ENCODE measurements at regions not wholly inside any gene's neighbourhood (a gene's known extent, or its start where the extent isn't known, plus 50 kb on each side); places are given as distances from the start of the nearest gene placed in this dataset.

- DNase-seq (no peak), ATAC-seq (no peak)
- H3K4me3 Mint-ChIP-seq: no peak overlapping the region
- no peaks in the 10 kb centered on the region for H3K4me1 ChIP-seq (ENCODE audit: control insufficient read depth in 2 of 2, insufficient read depth in 2 of 2, low read length in 2 of 2)
- H3K4me3 ChIP-seq (ENCODE audit: low read length): no peak overlapping the region
- H3K27me3 Mint-ChIP-seq: peaks cover 14 to 51% (median 30%) of the 10 kb centered on the region in 5 donors
- H3K9me3 ChIP-seq (ENCODE audit: control insufficient read depth in 2 of 3, low read length in 3 of 3): no peaks in the 10 kb centered on the region
- no peak overlapping the region for H3K27ac Mint-ChIP-seq
- peaks cover 0 to 11% (median 0%) of the 10 kb centered on the region in 7 donors for H3K4me1 Mint-ChIP-seq
- no peaks in the 10 kb centered on the region for H3K9me3 Mint-ChIP-seq
- intact Hi-C loops (cut with micrococcal nuclease): no loop called here
- H3K27ac ChIP-seq (ENCODE audit: low read depth, low read length): no peak overlapping the region
- no peaks in the 10 kb centered on the region for H3K36me3 Mint-ChIP-seq
- H3K36me3 ChIP-seq (ENCODE audit: control insufficient read depth in 2 of 3, insufficient read depth in 3 of 3, low read length in 3 of 3): no peaks in the 10 kb centered on the region
- ChIA-PET POLR2A (no interaction called here), CTCF (no interaction called here)
- no peaks in the 10 kb centered on the region for H3K27me3 ChIP-seq (ENCODE audit: control insufficient read depth in 2 of 2, insufficient read depth in 2 of 2, low read length in 2 of 2)
Observed at GRCh38 chr16:66263168-66263972, 103.1 kb upstream of the CDH5 start.

- H3K9me3 Mint-ChIP-seq: no peaks in the 10 kb centered on the region
- no peaks in the 10 kb centered on the region for H3K9me3 ChIP-seq (ENCODE audit: control insufficient read depth in 2 of 3, low read length in 3 of 3)
- H3K27ac Mint-ChIP-seq: no peak overlapping the region
- POLR2A ChIA-PET: no interaction called here
- no peak overlapping the region for H3K4me3 ChIP-seq (ENCODE audit: low read length)
- DNase-seq: no peak
- H3K4me3 Mint-ChIP-seq: no peak overlapping the region
- H3K27ac ChIP-seq (ENCODE audit: low read depth, low read length): no peak overlapping the region
- H3K4me1 ChIP-seq (ENCODE audit: control insufficient read depth in 2 of 2, insufficient read depth in 2 of 2, low read length in 2 of 2): no peaks in the 10 kb centered on the region
- intact Hi-C loops (cut with micrococcal nuclease): no loop called here
- peaks cover 0 to 9% (median 0%) of the 10 kb centered on the region in 7 donors for H3K4me1 Mint-ChIP-seq
- H3K27me3 ChIP-seq (ENCODE audit: control insufficient read depth in 2 of 2, insufficient read depth in 2 of 2, low read length in 2 of 2): no peaks in the 10 kb centered on the region
- H3K27me3 Mint-ChIP-seq: peaks cover 14 to 44% (median 24%) of the 10 kb centered on the region in 5 donors
- no peaks in the 10 kb centered on the region for H3K36me3 Mint-ChIP-seq
- H3K36me3 ChIP-seq (ENCODE audit: control insufficient read depth in 2 of 3, insufficient read depth in 3 of 3, low read length in 3 of 3): no peaks in the 10 kb centered on the region
- CTCF ChIA-PET: no interaction called here
- no peak for ATAC-seq
Observed at GRCh38 chr16:66262253-66263167, 104.0 kb upstream of the CDH5 start.

- no peaks in the 10 kb centered on the region for H3K36me3 ChIP-seq (ENCODE audit: control insufficient read depth in 2 of 3, insufficient read depth in 3 of 3, low read length in 3 of 3)
- H3K4me3 Mint-ChIP-seq: no peak overlapping the region
- CTCF ChIA-PET: no interaction called here
- no peaks in the 10 kb centered on the region for H3K36me3 Mint-ChIP-seq
- H3K4me1 Mint-ChIP-seq: peaks cover 0 to 9% (median 0%) of the 10 kb centered on the region in 7 donors
- H3K27me3 Mint-ChIP-seq: peaks cover 14 to 38% (median 22%) of the 10 kb centered on the region in 5 donors
- no peak overlapping the region for H3K27ac Mint-ChIP-seq
- ATAC-seq (no peak), DNase-seq (no peak)
- H3K27me3 ChIP-seq (ENCODE audit: control insufficient read depth in 2 of 2, insufficient read depth in 2 of 2, low read length in 2 of 2): no peaks in the 10 kb centered on the region
- POLR2A ChIA-PET: no interaction called here
- no peak overlapping the region for H3K4me3 ChIP-seq (ENCODE audit: low read length)
- no peak overlapping the region for H3K27ac ChIP-seq (ENCODE audit: low read depth, low read length)
- no peaks in the 10 kb centered on the region for H3K9me3 ChIP-seq (ENCODE audit: control insufficient read depth in 2 of 3, low read length in 3 of 3)
- H3K4me1 ChIP-seq (ENCODE audit: control insufficient read depth in 2 of 2, insufficient read depth in 2 of 2, low read length in 2 of 2): no peaks in the 10 kb centered on the region
- intact Hi-C loops (cut with micrococcal nuclease): no loop called here
- H3K9me3 Mint-ChIP-seq: no peaks in the 10 kb centered on the region
Observed at GRCh38 chr16:66261826-66262225, 104.7 kb upstream of the CDH5 start.

GRCh38 chr16:66260522-66261254 lies 105.8 kb upstream of the CDH5 start:
- DNase-seq (no peak), ATAC-seq (no peak)
- H3K27me3 ChIP-seq (ENCODE audit: control insufficient read depth in 2 of 2, insufficient read depth in 2 of 2, low read length in 2 of 2): no peaks in the 10 kb centered on the region
- Mint-ChIP-seq H3K27me3 (peaks cover 4 to 31% (median 18%) of the 10 kb centered on the region in 5 donors), H3K27ac (no peak overlapping the region), H3K9me3 (no peaks in the 10 kb centered on the region), H3K4me1 (peaks cover 0 to 2% (median 0%) of the 10 kb centered on the region in 7 donors), H3K36me3 (no peaks in the 10 kb centered on the region), H3K4me3 (no peak overlapping the region)
- no peaks in the 10 kb centered on the region for H3K4me1 ChIP-seq (ENCODE audit: control insufficient read depth in 2 of 2, insufficient read depth in 2 of 2, low read length in 2 of 2)
- H3K4me3 ChIP-seq (ENCODE audit: low read length): no peak overlapping the region
- no peak overlapping the region for H3K27ac ChIP-seq (ENCODE audit: low read depth, low read length)
- no peaks in the 10 kb centered on the region for H3K36me3 ChIP-seq (ENCODE audit: control insufficient read depth in 2 of 3, insufficient read depth in 3 of 3, low read length in 3 of 3)
- no peaks in the 10 kb centered on the region for H3K9me3 ChIP-seq (ENCODE audit: control insufficient read depth in 2 of 3, low read length in 3 of 3)
- CTCF ChIA-PET: no interaction called here
- intact Hi-C loops (cut with micrococcal nuclease): no loop called here
- POLR2A ChIA-PET: no interaction called here

- H3K36me3 ChIP-seq (ENCODE audit: control insufficient read depth in 2 of 3, insufficient read depth in 3 of 3, low read length in 3 of 3): no peaks in the 10 kb centered on the region
- peaks cover 0 to 23% (median 11%) of the 10 kb centered on the region in 5 donors for H3K27me3 Mint-ChIP-seq
- no peak overlapping the region for H3K27ac ChIP-seq (ENCODE audit: low read depth, low read length)
- H3K27me3 ChIP-seq (ENCODE audit: control insufficient read depth in 2 of 2, insufficient read depth in 2 of 2, low read length in 2 of 2): no peaks in the 10 kb centered on the region
- peaks cover 0 to 2% (median 0%) of the 10 kb centered on the region in 7 donors for H3K4me1 Mint-ChIP-seq
- no peaks in the 10 kb centered on the region for H3K9me3 Mint-ChIP-seq
- ATAC-seq: no peak
- H3K4me3 ChIP-seq (ENCODE audit: low read length): no peak overlapping the region
- H3K27ac Mint-ChIP-seq: no peak overlapping the region
- H3K9me3 ChIP-seq (ENCODE audit: control insufficient read depth in 2 of 3, low read length in 3 of 3): no peaks in the 10 kb centered on the region
- CTCF ChIA-PET: no interaction called here
- no peak overlapping the region for H3K4me3 Mint-ChIP-seq
- DNase-seq: peak in 1 of 9 donors; percentile 12
- POLR2A ChIA-PET: no interaction called here
- intact Hi-C loops (cut with micrococcal nuclease): no loop called here
- H3K4me1 ChIP-seq (ENCODE audit: control insufficient read depth in 2 of 2, insufficient read depth in 2 of 2, low read length in 2 of 2): no peaks in the 10 kb centered on the region
- H3K36me3 Mint-ChIP-seq: no peaks in the 10 kb centered on the region
Observed at GRCh38 chr16:66258916-66259845, 107.3 kb upstream of the CDH5 start.

- H3K4me1 ChIP-seq (ENCODE audit: control insufficient read depth in 2 of 2, insufficient read depth in 2 of 2, low read length in 2 of 2): no peaks in the 10 kb centered on the region
- no peak for ATAC-seq
- no peak overlapping the region for H3K27ac ChIP-seq (ENCODE audit: low read depth, low read length)
- Mint-ChIP-seq H3K4me1 (peaks cover 0 to under 1% (median 0%) of the 10 kb centered on the region in 7 donors), H3K9me3 (peaks cover 0 to 2% (median 0%) of the 10 kb centered on the region in 11 donors), H3K27ac (no peak overlapping the region), H3K4me3 (no peak overlapping the region), H3K36me3 (no peaks in the 10 kb centered on the region), H3K27me3 (peaks cover 0 to 23% (median 8%) of the 10 kb centered on the region in 5 donors)
- no peaks in the 10 kb centered on the region for H3K27me3 ChIP-seq (ENCODE audit: control insufficient read depth in 2 of 2, insufficient read depth in 2 of 2, low read length in 2 of 2)
- ChIA-PET POLR2A (no interaction called here), CTCF (no interaction called here)
- no peak overlapping the region for H3K4me3 ChIP-seq (ENCODE audit: low read length)
- no peaks in the 10 kb centered on the region for H3K9me3 ChIP-seq (ENCODE audit: control insufficient read depth in 2 of 3, low read length in 3 of 3)
- no peak for DNase-seq
- intact Hi-C loops (cut with micrococcal nuclease): no loop called here
- no peaks in the 10 kb centered on the region for H3K36me3 ChIP-seq (ENCODE audit: control insufficient read depth in 2 of 3, insufficient read depth in 3 of 3, low read length in 3 of 3)
Observed at GRCh38 chr16:66256919-66257318, 109.6 kb upstream of the CDH5 start.

All from naive thymus-derived CD4-positive, alpha-beta T cell (primary cell).